ENCODE measurements at regions not wholly inside any gene's neighbourhood (a gene's known extent, or its start where the extent isn't known, plus 50 kb on each side); places are given as distances from the start of the nearest gene placed in this dataset.
A peak's percentile ranks its signal among the peaks of the same experiment; 100 is the strongest.
"Not testable (repeated sequence)": the region's sequence is repeated elsewhere in the genome, so short reads cannot be mapped to it uniquely, and the experiment has no call there.

DNA sequence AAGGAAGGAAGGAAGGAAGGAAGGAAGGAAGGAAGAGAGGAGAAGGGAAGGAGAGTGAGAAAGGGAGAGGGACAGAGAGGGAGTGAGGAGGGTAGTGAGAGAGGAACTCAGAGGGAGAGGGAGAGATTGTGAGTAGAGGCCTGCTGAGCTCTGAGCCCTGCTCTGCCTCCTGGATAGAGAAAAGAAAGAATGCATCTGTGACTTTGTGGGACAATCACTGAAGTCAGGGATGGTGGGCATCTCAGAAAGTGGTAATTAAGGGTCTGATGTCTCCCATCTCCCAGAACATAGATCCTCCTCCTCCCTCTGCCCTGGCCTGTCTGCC, 142.9 kb upstream of the BANK1 start:
- Histone ChIP-seq H3K4me3 (ENCODE audit: low read length) (no peak overlapping the region), H3K27me3 (ENCODE audit: control insufficient read depth, insufficient read depth, low read length) (peaks cover 2% of the 10 kb centered on the region), H3K9me3 (replicated peaks; ENCODE audit: control insufficient read depth, low read depth, low read length) (no peaks in the 10 kb centered on the region), H3K36me3 (ENCODE audit: control insufficient read depth, insufficient read depth, low read length) (no peaks in the 10 kb centered on the region), H3K27ac (ENCODE audit: low read length) (no peak overlapping the region), H3K4me1 (ENCODE audit: control insufficient read depth, insufficient read depth, low read length) (peaks cover 9% of the 10 kb centered on the region)
- DNase-seq: no peak

DNA sequence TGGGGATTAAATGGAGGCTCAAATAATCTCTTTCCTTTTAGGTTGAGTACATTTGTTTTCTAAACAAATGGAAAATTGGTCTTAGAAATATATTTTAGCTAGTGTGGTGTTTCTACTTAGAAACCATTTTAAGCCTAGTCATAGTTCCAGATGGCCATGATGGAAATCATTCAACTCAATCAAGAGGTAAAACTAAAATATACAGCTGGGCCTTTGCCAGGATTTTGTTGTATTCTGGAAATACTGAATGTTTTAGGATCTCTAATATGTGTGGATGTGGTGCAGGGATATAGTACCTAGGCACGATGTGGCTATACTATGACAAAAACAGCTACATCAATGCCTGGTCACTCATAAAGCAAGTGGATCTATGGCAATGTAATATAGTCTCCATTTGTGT, 146.0 kb upstream of the BANK1 start:
- H3K9me3 ChIP-seq (replicated peaks; ENCODE audit: control insufficient read depth, low read depth, low read length): no peaks in the 10 kb centered on the region
- WGBS (ENCODE audit: insufficient coverage): no CpG with 5 or more reads among the region's 1 CpG
- no peak overlapping the region for H3K27ac ChIP-seq (ENCODE audit: low read length)
- H3K4me1 ChIP-seq (ENCODE audit: control insufficient read depth, insufficient read depth, low read length): no peaks in the 10 kb centered on the region
- no peak for DNase-seq
- H3K27me3 ChIP-seq (ENCODE audit: control insufficient read depth, insufficient read depth, low read length): peaks cover 2% of the 10 kb centered on the region
- H3K4me3 ChIP-seq (ENCODE audit: low read length): no peak overlapping the region
- H3K36me3 ChIP-seq (ENCODE audit: control insufficient read depth, insufficient read depth, low read length): no peaks in the 10 kb centered on the region

DNA sequence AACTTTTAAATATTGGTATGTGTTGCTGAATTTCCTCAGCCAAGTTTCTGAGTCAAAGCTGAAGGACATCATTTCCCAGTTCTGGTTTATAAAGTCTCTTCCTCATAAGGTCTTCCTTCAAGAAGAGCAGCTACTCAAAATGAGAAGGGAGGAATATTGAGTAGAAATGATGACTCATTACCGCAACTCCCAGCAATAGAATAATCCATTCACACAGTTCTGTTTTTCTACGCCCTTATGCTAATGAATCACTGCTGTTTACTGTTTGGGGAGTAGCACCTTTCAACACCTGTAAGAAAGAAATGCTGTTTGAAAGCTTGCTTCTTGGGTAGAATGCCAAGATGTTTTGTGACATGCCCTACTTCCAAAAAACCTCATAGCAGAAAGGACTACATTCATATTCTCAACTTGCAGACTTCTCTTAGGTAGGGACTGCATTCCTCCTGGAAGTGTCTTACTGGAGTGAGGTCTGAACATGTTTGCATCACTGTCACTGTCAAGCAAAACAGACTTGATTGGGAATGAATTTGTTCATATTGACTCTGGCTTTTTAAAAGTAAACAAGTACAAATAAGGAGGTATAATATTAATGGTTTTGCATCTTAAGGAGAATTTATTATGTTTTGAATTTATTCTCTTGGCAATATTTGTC, 147.2 kb upstream of the BANK1 start:
- no peak for DNase-seq
- H3K4me3 ChIP-seq (ENCODE audit: low read length): no peak overlapping the region
- no peaks in the 10 kb centered on the region for H3K27me3 ChIP-seq (ENCODE audit: control insufficient read depth, insufficient read depth, low read length)
- WGBS (ENCODE audit: insufficient coverage): no CpG with 5 or more reads among the region's 2 CpGs
- no peaks in the 10 kb centered on the region for H3K4me1 ChIP-seq (ENCODE audit: control insufficient read depth, insufficient read depth, low read length)
- no peaks in the 10 kb centered on the region for H3K9me3 ChIP-seq (replicated peaks; ENCODE audit: control insufficient read depth, low read depth, low read length)
- H3K36me3 ChIP-seq (ENCODE audit: control insufficient read depth, insufficient read depth, low read length): no peaks in the 10 kb centered on the region
- no peak overlapping the region for H3K27ac ChIP-seq (ENCODE audit: low read length)

DNA sequence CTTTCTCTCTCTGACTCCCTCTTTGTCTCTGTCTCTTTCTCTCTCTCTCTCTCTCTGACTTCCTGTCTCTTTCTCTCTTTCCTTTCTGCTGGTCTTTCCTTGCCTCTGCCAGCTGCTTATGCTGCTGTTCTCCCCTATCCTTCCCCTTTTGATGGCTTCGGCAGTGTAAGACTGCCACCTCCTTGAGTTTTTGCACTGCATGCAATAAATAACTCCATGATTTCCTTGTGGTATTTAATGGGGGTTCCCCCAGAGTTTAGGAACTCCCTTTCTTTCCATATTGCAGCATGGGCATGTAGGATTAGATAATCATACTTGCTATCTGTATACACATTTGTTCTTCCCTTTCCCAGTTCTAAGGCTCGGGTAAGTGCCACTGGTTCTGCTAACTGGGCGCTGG, 157.8 kb upstream of the BANK1 start:
- H3K9me3 ChIP-seq (replicated peaks; ENCODE audit: control insufficient read depth, low read depth, low read length); H3K27me3 ChIP-seq (ENCODE audit: control insufficient read depth, insufficient read depth, low read length); DNase-seq; H3K36me3 ChIP-seq (ENCODE audit: control insufficient read depth, insufficient read depth, low read length); H3K4me1 ChIP-seq (ENCODE audit: control insufficient read depth, insufficient read depth, low read length); H3K27ac ChIP-seq (ENCODE audit: low read length); H3K4me3 ChIP-seq (ENCODE audit: low read length): not testable (repeated sequence)
- no CpG with 5 or more reads among the region's 3 CpGs for WGBS (ENCODE audit: insufficient coverage)

DNA sequence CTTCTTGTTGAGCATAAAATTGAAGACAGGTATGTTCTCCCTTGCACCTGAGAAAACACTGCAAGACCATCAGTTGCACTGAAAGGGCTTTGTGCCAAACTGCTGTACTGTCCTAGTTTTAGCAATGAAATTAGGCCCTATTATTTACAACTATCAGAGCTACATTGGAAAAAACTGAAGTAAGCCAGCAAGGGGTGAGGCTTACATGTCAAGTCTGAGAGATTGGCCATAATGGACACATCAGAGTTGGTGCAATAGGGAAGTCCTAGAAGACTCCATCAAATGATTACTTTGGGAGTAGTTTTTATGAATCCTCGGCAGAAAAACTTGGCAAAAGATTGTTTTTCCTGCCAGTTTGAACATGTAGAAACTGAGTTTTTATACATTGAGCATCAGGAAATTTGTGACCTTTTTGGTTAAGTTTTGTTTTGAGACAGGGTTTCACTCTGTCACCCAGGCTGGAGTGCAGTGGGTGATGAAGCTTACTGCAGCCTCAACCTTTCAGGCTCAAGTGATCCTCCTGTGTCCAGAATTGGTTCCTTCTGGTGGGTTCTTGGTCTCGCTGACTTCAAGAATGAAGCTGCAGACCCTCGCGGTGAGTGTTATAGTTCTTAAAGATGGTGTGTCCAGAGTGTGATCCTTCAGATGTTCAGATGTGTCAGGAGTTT, 160.1 kb upstream of the BANK1 start:
- H3K4me3 ChIP-seq (ENCODE audit: low read length): no peak overlapping the region
- H3K36me3 ChIP-seq (ENCODE audit: control insufficient read depth, insufficient read depth, low read length): no peaks in the 10 kb centered on the region
- H3K27me3 ChIP-seq (ENCODE audit: control insufficient read depth, insufficient read depth, low read length): no peaks in the 10 kb centered on the region
- no peak for DNase-seq
- no peaks in the 10 kb centered on the region for H3K4me1 ChIP-seq (ENCODE audit: control insufficient read depth, insufficient read depth, low read length)
- H3K9me3 ChIP-seq (replicated peaks; ENCODE audit: control insufficient read depth, low read depth, low read length): no peaks in the 10 kb centered on the region
- H3K27ac ChIP-seq (ENCODE audit: low read length): no peak overlapping the region
- WGBS (ENCODE audit: insufficient coverage): no CpG with 5 or more reads among the region's 4 CpGs

DNA sequence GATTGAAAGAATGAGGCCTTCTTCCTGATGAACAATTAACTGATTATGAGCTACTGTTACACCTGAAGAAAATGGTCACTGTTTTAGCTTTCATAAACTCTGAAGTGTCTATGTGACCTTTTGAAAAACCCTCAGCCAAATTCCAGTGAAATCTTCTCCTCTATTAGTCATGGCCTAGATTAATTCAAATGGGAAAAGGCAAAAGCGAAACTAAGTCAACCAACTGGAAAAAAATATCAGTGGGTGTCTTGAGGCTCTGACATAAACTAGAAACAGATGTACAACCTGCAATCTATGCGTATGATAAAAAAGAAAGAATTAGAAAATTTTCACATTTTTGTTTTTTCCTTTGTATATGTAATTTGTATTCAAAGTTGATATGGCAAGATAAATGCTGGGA, 169.4 kb upstream of the BANK1 start:
- DNase-seq: peak; percentile 44
- no peaks in the 10 kb centered on the region for H3K36me3 ChIP-seq (ENCODE audit: control insufficient read depth, insufficient read depth, low read length)
- no peak overlapping the region for H3K27ac ChIP-seq (ENCODE audit: low read length)
- H3K4me3 ChIP-seq (ENCODE audit: low read length): no peak overlapping the region
- no peaks in the 10 kb centered on the region for H3K4me1 ChIP-seq (ENCODE audit: control insufficient read depth, insufficient read depth, low read length)
- no CpG with 5 or more reads among the region's 2 CpGs for WGBS (ENCODE audit: insufficient coverage)
- H3K27me3 ChIP-seq (ENCODE audit: control insufficient read depth, insufficient read depth, low read length): no peaks in the 10 kb centered on the region
- no peaks in the 10 kb centered on the region for H3K9me3 ChIP-seq (replicated peaks; ENCODE audit: control insufficient read depth, low read depth, low read length)

DNA sequence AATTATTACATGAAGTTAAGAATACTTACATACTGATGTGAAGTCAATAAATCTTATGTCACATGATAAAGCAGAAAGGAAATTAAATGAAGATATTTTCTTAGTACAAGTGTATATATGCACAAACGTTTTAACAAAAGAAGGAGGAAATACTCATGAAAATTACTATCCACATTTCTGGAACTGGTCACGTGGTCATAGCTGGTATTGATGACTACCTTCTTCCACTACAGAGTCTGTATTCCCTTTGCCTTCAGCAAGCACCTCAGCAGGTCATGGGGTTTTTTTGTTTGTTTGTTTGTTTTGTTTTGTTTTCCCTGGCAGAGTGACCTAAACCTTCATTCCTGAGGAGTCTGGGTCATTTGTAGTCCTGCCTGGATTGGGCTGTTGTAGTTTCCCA, 174.9 kb upstream of the BANK1 start:
- H3K27me3 ChIP-seq (ENCODE audit: control insufficient read depth, insufficient read depth, low read length): no peaks in the 10 kb centered on the region
- no peak overlapping the region for H3K4me3 ChIP-seq (ENCODE audit: low read length)
- H3K27ac ChIP-seq (ENCODE audit: low read length): no peak overlapping the region
- no CpG with 5 or more reads among the region's 2 CpGs for WGBS (ENCODE audit: insufficient coverage)
- no peaks in the 10 kb centered on the region for H3K4me1 ChIP-seq (ENCODE audit: control insufficient read depth, insufficient read depth, low read length)
- H3K36me3 ChIP-seq (ENCODE audit: control insufficient read depth, insufficient read depth, low read length): no peaks in the 10 kb centered on the region
- no peak for DNase-seq
- H3K9me3 ChIP-seq (replicated peaks; ENCODE audit: control insufficient read depth, low read depth, low read length): no peaks in the 10 kb centered on the region

DNA sequence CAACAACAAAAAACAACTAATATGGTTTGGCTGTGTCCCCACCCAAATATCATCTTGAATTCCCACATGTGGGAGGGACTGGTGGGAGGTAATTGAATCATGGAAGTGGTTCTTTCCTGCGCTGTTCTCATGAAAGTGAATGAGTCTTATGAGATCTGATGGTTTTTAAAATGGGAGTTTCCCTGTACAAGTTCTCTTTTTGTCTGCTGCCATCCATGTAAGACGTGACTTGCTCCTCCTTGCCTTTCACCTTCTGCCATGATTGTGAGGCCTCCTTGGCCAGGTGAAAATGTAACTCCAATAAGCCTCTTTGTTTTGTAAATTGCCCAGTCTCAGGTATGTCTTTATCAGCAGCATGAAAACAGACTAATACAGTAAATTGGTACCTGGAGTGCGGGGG, 183.5 kb upstream of the BANK1 start:
- 83% methylated on average over 1 of the region's 3 CpGs for WGBS (ENCODE audit: insufficient coverage)
- not testable (repeated sequence) for H3K4me3 ChIP-seq (ENCODE audit: low read length)

DNA sequence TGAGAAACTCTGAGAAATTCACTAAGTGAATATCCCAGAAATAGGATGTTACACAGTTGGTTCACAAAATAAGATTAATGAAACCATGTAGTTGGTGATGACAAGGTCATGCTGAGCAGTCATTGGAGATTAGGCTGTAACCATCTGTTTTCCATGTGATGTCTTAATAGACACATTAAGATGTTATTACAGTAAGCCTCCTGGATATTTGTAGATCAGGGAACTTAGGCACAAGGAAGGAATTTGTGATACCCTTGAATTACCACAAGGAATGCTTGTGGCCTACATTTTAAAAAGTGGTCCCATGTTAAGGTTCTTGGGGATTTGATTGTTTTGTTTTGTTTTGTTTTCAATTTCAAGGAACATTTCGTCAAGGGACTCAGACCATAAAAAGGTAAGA, 185.6 kb upstream of the BANK1 start:
- Histone ChIP-seq H3K9me3 (replicated peaks; ENCODE audit: control insufficient read depth, low read depth, low read length) (no peaks in the 10 kb centered on the region), H3K36me3 (ENCODE audit: control insufficient read depth, insufficient read depth, low read length) (no peaks in the 10 kb centered on the region), H3K27ac (ENCODE audit: low read length) (no peak overlapping the region), H3K27me3 (ENCODE audit: control insufficient read depth, insufficient read depth, low read length) (no peaks in the 10 kb centered on the region), H3K4me1 (ENCODE audit: control insufficient read depth, insufficient read depth, low read length) (no peaks in the 10 kb centered on the region), H3K4me3 (ENCODE audit: low read length) (no peak overlapping the region)
- WGBS (ENCODE audit: insufficient coverage): no CpG with 5 or more reads among the region's 1 CpG
- DNase-seq: peak; percentile 6

More for the DNA sequence above, 183.5 kb upstream of the BANK1 start:
- not testable (repeated sequence) for H3K27ac ChIP-seq (ENCODE audit: low read length); DNase-seq; H3K36me3 ChIP-seq (ENCODE audit: control insufficient read depth, insufficient read depth, low read length); H3K4me1 ChIP-seq (ENCODE audit: control insufficient read depth, insufficient read depth, low read length); H3K27me3 ChIP-seq (ENCODE audit: control insufficient read depth, insufficient read depth, low read length); H3K9me3 ChIP-seq (replicated peaks; ENCODE audit: control insufficient read depth, low read depth, low read length)

DNA sequence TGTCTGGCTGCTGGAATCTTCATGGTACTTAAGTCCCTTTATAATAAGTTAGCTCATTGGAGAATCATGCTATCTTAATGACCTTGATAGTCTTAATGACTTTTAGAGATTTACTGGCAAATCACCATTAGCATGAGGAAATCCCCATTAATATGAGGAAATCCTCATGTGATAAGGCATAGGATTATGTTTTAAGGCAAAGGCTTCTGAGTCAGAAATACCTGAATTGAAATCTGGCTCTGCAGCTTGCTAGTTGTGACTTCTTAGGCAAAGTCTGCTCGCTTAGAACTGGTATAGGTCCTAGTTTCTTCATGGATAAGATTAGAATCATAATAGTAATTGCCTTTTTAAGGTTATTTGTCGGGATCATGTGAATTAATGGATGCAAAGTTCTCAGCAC, 190.2 kb upstream of the BANK1 start:
- H3K4me1 ChIP-seq (ENCODE audit: control insufficient read depth, insufficient read depth, low read length): no peaks in the 10 kb centered on the region
- H3K27ac ChIP-seq (ENCODE audit: low read length): no peak overlapping the region
- 75% methylated on average over 1 of the region's 2 CpGs for WGBS (ENCODE audit: insufficient coverage)
- H3K36me3 ChIP-seq (ENCODE audit: control insufficient read depth, insufficient read depth, low read length): no peaks in the 10 kb centered on the region
- no peaks in the 10 kb centered on the region for H3K9me3 ChIP-seq (replicated peaks; ENCODE audit: control insufficient read depth, low read depth, low read length)
- DNase-seq: no peak
- H3K4me3 ChIP-seq (ENCODE audit: low read length): no peak overlapping the region
- H3K27me3 ChIP-seq (ENCODE audit: control insufficient read depth, insufficient read depth, low read length): no peaks in the 10 kb centered on the region

DNA sequence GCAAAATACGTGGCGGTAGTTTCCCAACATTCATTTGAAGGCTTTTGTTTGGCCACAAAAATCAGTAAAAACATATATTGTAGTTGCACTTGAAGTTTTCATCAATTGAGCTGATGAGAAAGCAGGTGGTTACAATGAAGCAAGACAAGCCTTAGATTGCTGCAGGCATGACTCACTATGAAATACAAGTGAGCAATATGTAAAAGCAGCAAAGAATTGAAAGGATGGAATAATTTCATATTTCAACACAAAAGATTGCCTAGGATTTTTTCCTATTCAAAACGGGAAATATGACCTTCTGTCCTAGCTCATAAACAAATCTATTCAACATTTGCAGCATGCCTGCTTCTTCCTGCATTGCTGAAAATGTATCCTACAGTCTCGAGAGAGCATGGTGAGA, 190.9 kb upstream of the BANK1 start:
- H3K4me3 ChIP-seq (ENCODE audit: low read length): no peak overlapping the region
- no peaks in the 10 kb centered on the region for H3K9me3 ChIP-seq (replicated peaks; ENCODE audit: control insufficient read depth, low read depth, low read length)
- H3K27me3 ChIP-seq (ENCODE audit: control insufficient read depth, insufficient read depth, low read length): no peaks in the 10 kb centered on the region
- no peaks in the 10 kb centered on the region for H3K4me1 ChIP-seq (ENCODE audit: control insufficient read depth, insufficient read depth, low read length)
- WGBS (ENCODE audit: insufficient coverage): 20% methylated on average over 1 of the region's 4 CpGs
- H3K36me3 ChIP-seq (ENCODE audit: control insufficient read depth, insufficient read depth, low read length): no peaks in the 10 kb centered on the region
- no peak overlapping the region for H3K27ac ChIP-seq (ENCODE audit: low read length)
- peak; percentile 9 for DNase-seq
